Neural crest cell (in vitro differentiated cells): ENCODE measurements at regions not wholly inside any gene's neighbourhood (a gene's known extent, or its start where the extent isn't known, plus 50 kb on each side); places are given as distances from the start of the nearest gene placed in this dataset.

Experiments used
- DNase-seq: peaks from one replicate; pipeline ENCODE4 v3.0.0; 2021; ENCODE audit warnings: low read depth, mixed read lengths, low spot score
- H3K27ac Mint-ChIP-seq: one replicate; pipeline ENCODE4 v1.8.0; 2021; ENCODE audit warnings: mild to moderate bottlenecking, mixed read lengths; ENCODE audit not compliant: unreplicated experiment
- H3K27me3 Mint-ChIP-seq: 2 replicates; pipeline ENCODE4 v1.8.0; 2021; ENCODE audit warnings: low read depth, mild to moderate bottlenecking, mixed read lengths
- H3K36me3 Mint-ChIP-seq: 2 replicates; pipeline ENCODE4 v1.8.0; 2021; ENCODE audit warnings: low read depth, mild to moderate bottlenecking, mixed read lengths
- H3K4me1 Mint-ChIP-seq: 2 replicates; pipeline ENCODE4 v1.8.0; 2021; ENCODE audit warnings: mixed read lengths
- H3K4me3 Mint-ChIP-seq: one replicate; pipeline ENCODE4 v1.8.0; 2021; ENCODE audit warnings: mild to moderate bottlenecking, mixed read lengths
- H3K9me3 Mint-ChIP-seq: 2 replicates; pipeline ENCODE4 v1.8.0; 2021; ENCODE audit warnings: mixed read lengths
- TF ChIP-seq, protein P1 (sequence below): fragments of 200-600 bp; sonication (generic); conservative IDR thresholded peaks from 2 replicates; pipeline ENCODE4 v1.5.0; 2021; ENCODE audit warnings: antibody characterized with exemption, mild to moderate bottlenecking

DNA sequence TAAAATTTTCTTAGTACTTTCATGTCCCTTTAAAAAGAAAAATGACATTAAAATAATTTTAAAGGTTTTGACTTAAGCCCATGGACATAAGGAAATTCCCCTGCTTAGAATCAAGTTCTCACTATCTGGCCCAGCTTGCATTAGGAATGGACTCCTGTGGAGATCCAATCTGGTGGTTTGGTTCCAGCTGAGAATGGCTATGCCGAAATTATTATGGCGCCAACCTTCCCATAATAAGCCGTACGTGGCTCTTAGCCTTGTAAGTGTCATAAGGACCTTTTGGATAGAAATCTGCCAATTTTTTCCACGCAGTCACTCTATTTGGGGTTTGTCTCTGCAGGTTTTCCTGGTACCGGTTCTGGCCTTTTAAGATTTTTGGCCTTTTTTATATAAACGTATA lies 262.1 kb upstream of the MAF start:
- DNase-seq, result no peak
- Mint-ChIP-seq H3K9me3 (no peaks in the 10 kb centered on the region), H3K4me1 (no peaks in the 10 kb centered on the region), H3K4me3 (no peak overlapping the region), H3K36me3 (no peaks in the 10 kb centered on the region), H3K27ac (no peak overlapping the region), H3K27me3 (no peaks in the 10 kb centered on the region)
- TF ChIP-seq, protein P1, sequence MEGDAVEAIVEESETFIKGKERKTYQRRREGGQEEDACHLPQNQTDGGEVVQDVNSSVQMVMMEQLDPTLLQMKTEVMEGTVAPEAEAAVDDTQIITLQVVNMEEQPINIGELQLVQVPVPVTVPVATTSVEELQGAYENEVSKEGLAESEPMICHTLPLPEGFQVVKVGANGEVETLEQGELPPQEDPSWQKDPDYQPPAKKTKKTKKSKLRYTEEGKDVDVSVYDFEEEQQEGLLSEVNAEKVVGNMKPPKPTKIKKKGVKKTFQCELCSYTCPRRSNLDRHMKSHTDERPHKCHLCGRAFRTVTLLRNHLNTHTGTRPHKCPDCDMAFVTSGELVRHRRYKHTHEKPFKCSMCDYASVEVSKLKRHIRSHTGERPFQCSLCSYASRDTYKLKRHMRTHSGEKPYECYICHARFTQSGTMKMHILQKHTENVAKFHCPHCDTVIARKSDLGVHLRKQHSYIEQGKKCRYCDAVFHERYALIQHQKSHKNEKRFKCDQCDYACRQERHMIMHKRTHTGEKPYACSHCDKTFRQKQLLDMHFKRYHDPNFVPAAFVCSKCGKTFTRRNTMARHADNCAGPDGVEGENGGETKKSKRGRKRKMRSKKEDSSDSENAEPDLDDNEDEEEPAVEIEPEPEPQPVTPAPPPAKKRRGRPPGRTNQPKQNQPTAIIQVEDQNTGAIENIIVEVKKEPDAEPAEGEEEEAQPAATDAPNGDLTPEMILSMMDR, result no peak

DNA sequence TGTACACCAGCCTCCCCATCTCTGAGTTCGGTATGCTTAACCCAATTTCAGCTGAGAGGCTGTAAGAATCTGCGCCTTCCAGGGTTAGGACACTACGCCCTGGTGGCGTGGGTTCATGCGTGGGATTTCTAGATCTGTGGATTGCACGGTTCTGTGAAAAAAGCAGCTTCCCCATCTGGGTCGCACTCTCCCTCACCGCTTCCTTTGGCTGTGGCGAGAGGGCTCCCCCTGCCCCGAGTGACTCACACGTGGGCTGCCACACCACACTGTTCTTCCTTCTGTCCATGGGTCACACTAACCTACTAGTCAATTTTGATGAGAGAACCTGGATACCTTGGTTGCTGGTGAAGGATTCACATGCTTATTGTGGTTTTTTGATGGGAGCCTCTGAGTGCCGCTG lies 256.0 kb upstream of the MAF start:
- H3K36me3 Mint-ChIP-seq, result peaks cover 16% of the 10 kb centered on the region
- no peaks in the 10 kb centered on the region for H3K4me1 Mint-ChIP-seq
- TF ChIP-seq, protein P1, result no peak
- H3K27me3 Mint-ChIP-seq, result no peaks in the 10 kb centered on the region
- H3K9me3 Mint-ChIP-seq, result peaks cover 11% of the 10 kb centered on the region
- no peak overlapping the region for H3K27ac Mint-ChIP-seq
- no peak overlapping the region for H3K4me3 Mint-ChIP-seq
- DNase-seq, result no peak

DNA sequence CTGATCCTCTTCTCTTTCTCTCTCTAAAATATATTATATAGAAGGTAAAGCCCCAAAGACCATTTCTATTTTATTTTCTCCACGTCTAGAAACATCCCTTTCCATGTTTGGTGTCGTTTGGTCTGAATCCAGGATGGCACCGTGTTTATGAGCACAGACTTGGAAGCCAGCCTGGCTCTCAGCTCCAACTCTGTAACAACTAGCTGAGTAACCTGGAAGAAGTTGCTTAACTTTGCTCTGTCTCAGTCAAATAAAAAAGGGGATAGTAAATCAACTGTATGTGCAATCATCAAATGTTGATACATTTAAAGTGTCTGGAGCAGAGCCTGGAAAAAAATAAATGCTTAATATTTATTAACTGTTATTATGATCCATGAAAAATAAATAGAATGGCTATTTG lies 249.8 kb upstream of the MAF start:
- Mint-ChIP-seq H3K36me3 (peaks cover 10% of the 10 kb centered on the region), H3K27me3 (no peaks in the 10 kb centered on the region), H3K4me3 (no peak overlapping the region), H3K9me3 (peaks cover 6% of the 10 kb centered on the region), H3K27ac (no peak overlapping the region), H3K4me1 (peaks cover 7% of the 10 kb centered on the region)
- DNase-seq, result no peak
- TF ChIP-seq, protein P1, result no peak

DNA sequence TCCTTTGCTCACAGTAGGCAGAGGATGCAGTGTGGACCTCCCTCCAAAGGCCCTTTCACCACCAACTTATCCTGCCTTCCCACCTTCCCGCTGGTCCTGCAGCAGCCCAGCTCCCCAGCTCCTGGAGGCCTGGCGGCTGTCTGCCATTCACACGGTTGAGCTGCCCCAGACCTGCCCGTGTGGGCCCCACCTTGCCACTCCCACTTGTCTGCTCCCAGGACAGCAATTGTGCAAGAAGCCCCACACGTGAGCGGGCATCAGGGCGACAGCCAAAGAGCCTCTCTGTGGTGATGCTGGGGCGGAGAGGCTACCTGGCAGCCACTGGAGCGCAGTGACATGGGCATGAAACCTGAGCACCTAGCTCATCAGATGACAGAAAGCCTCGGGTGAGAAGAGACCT lies 248.6 kb upstream of the MAF start:
- no peak overlapping the region for H3K4me3 Mint-ChIP-seq
- peaks cover 4% of the 10 kb centered on the region for H3K9me3 Mint-ChIP-seq
- TF ChIP-seq, protein P1, result no peak
- no peaks in the 10 kb centered on the region for H3K36me3 Mint-ChIP-seq
- no peak overlapping the region for H3K27ac Mint-ChIP-seq
- H3K27me3 Mint-ChIP-seq, result no peaks in the 10 kb centered on the region
- peaks cover 14% of the 10 kb centered on the region for H3K4me1 Mint-ChIP-seq
- DNase-seq, result no peak

DNA sequence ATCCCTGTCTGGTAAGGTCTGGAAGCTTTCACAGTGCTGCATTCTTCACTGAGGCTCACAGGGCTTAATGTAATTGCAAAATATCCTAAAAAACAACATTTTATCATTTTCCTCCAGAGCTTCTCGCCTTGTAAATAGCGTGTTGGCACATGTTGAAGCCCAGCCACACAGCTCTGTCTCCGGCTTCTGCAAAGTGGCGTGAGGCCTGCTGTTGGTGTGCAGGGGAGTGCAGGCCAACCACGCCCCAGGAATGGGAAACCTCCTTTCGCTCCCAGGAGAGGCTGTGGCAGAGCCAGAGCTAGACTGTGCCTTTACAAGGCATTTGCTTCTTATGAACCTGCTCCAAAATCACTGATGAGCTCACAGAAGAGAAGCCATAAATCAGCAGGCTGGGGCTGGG lies 248.2 kb upstream of the MAF start:
- no peak overlapping the region for H3K4me3 Mint-ChIP-seq
- TF ChIP-seq, protein P1, result no peak
- H3K9me3 Mint-ChIP-seq, result peaks cover 4% of the 10 kb centered on the region
- no peaks in the 10 kb centered on the region for H3K36me3 Mint-ChIP-seq
- H3K4me1 Mint-ChIP-seq, result peaks cover 14% of the 10 kb centered on the region
- no peaks in the 10 kb centered on the region for H3K27me3 Mint-ChIP-seq
- no peak overlapping the region for H3K27ac Mint-ChIP-seq
- no peak for DNase-seq

DNA sequence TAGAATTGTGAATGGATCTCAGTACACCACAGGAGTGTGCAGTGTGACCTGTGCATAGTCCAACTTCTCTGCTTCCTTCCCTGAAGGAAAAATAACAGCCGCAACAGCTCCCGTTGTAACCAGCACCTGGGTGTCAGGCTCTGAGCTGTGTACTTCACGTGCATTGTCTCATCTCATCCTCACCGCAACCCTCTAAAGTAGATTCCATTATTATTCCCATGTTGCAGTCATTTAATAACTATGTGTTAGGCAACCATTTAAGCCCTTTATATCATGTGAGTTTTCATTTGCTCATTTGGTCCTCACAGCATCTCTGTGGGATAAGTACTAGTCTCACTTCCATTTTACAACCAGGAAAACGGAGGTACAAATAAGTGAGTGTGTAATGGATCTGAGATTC lies 247.0 kb upstream of the MAF start:
- Mint-ChIP-seq H3K36me3 (no peaks in the 10 kb centered on the region), H3K9me3 (peaks cover 4% of the 10 kb centered on the region), H3K27ac (no peak overlapping the region), H3K4me3 (no peak overlapping the region), H3K4me1 (peaks cover 14% of the 10 kb centered on the region), H3K27me3 (no peaks in the 10 kb centered on the region)
- DNase-seq, result no peak
- TF ChIP-seq, protein P1, result no peak
